Neural cell (in vitro differentiated cells): ENCODE measurements at regions not wholly inside any gene's neighbourhood (a gene's known extent, or its start where the extent isn't known, plus 50 kb on each side); places are given as distances from the start of the nearest gene placed in this dataset.

Source experiments
- EZH2 ChIP-seq: fragments of 200-600, 300-800 bp; shearing (Covaris generic), sonication (generic); IDR thresholded peaks from 2 replicates; pipeline ENCODE4 v1.6.1; 2014; ENCODE audit warnings: antibody characterized with exemption, low read length, borderline replicate concordance, mild to moderate bottlenecking; ENCODE audit not compliant: insufficient read depth, poor library complexity, severe bottlenecking
- TF ChIP-seq, protein P1 (sequence below): fragments of 450-650 bp; IDR thresholded peaks from 2 replicates; pipeline ENCODE4 v1.5.1; 2014; ENCODE audit warnings: antibody characterized with exemption, mild to moderate bottlenecking, moderate library complexity; ENCODE audit not compliant: poor library complexity, severe bottlenecking

DNA sequence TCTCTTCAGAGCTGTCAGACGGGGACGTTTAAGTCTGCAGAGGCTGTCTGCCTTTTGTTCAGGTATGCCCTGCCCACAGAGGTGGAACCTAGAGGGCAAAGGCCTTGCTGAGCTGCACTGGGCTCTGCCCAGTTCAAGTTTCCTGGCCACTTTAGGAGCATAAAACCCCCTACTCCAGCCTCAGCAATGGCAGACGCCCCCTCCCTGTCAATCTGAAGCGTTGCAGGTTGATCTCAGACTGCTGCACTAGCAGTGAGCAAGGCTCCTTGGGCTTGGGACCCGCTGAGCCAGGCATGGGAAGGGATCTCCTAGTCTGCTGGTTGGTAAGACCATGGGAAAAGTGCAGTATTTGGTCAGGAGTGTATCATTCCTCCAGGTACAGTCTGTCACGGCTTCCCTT, 66.6 kb upstream of the TP53I11 start:
- no peak for TF ChIP-seq EZH2
- TF ChIP-seq, protein P1, sequence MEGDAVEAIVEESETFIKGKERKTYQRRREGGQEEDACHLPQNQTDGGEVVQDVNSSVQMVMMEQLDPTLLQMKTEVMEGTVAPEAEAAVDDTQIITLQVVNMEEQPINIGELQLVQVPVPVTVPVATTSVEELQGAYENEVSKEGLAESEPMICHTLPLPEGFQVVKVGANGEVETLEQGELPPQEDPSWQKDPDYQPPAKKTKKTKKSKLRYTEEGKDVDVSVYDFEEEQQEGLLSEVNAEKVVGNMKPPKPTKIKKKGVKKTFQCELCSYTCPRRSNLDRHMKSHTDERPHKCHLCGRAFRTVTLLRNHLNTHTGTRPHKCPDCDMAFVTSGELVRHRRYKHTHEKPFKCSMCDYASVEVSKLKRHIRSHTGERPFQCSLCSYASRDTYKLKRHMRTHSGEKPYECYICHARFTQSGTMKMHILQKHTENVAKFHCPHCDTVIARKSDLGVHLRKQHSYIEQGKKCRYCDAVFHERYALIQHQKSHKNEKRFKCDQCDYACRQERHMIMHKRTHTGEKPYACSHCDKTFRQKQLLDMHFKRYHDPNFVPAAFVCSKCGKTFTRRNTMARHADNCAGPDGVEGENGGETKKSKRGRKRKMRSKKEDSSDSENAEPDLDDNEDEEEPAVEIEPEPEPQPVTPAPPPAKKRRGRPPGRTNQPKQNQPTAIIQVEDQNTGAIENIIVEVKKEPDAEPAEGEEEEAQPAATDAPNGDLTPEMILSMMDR, result no peak
